Kidney epithelial cell (primary cell): ENCODE measurements at regions not wholly inside any gene's neighbourhood (a gene's known extent, or its start where the extent isn't known, plus 50 kb on each side); places are given as distances from the start of the nearest gene placed in this dataset.
A peak's percentile ranks its signal among the peaks of the same experiment; 100 is the strongest.

ENCODE experiments used
- DNase-seq: peaks from one replicate; pipeline ENCODE4 v3.0.0-alpha.2; 2010; ENCODE audit warnings: low read depth
- H3K27me3 ChIP-seq: 2 replicates; pipeline ENCODE4 v1.6.0; 2011; ENCODE audit warnings: low read length; ENCODE audit not compliant: control insufficient read depth, insufficient read depth
- H3K36me3 ChIP-seq: 2 replicates; pipeline ENCODE4 v1.5.1; 2011; ENCODE audit warnings: low read length; ENCODE audit not compliant: control insufficient read depth, insufficient read depth
- H3K4me3 ChIP-seq: 2 replicates; pipeline ENCODE4 v1.5.1; 2011; ENCODE audit warnings: low read depth, mild to moderate bottlenecking, control low read depth, low read length
- TF ChIP-seq, protein P1 (sequence below): IDR thresholded peaks from 2 replicates; pipeline ENCODE4 v1.5.1; 2011; ENCODE audit warnings: mild to moderate bottlenecking, moderate library complexity, low read length, control low read depth, inconsistent platforms; ENCODE audit not compliant: insufficient read depth, poor library complexity, severe bottlenecking

DNA sequence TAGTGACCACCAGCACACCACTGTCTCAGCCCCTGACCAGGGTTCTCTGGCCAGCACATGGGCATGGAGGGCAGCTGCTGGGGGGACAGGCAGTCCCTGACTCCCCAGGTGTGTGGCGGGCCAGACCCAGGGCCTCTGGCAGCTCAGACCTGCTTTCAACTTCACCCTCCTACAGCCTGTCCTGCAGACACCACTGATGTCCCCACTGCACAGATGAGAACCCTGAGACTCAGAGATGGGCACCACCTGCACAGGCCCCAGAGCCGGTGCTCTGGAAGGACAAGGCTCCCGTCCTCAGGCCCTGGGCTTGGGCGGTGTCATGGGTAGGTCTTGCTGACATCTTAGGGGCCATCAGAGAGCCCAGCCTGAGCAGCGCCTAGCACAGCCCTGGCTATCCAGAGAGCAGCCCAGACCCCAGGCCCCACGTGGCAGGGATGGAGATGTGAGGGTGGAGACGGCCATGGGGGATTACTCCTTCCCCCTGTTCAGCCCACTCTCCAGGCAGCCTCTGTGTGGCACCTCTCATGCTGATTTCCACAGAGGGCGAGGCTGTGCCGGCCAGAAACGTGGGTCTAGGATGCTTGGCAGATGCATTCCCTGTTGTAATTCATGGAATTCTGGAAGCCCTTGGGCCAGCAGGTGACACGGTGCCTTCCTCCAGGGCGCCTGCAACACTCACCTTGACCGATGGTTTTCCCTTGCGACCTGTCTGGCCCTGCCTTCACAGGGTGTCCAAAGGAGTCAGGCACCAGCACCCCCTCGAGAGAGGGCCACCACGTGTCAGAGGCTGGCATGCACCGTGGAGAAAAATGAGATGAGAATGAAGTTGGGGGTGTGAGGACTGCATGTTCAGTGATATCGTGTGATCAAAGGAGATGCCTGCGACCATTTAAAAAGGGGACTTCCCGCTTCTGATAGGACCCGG lies 61.2 kb upstream of the GLI2 start:
- TF ChIP-seq, protein P1, sequence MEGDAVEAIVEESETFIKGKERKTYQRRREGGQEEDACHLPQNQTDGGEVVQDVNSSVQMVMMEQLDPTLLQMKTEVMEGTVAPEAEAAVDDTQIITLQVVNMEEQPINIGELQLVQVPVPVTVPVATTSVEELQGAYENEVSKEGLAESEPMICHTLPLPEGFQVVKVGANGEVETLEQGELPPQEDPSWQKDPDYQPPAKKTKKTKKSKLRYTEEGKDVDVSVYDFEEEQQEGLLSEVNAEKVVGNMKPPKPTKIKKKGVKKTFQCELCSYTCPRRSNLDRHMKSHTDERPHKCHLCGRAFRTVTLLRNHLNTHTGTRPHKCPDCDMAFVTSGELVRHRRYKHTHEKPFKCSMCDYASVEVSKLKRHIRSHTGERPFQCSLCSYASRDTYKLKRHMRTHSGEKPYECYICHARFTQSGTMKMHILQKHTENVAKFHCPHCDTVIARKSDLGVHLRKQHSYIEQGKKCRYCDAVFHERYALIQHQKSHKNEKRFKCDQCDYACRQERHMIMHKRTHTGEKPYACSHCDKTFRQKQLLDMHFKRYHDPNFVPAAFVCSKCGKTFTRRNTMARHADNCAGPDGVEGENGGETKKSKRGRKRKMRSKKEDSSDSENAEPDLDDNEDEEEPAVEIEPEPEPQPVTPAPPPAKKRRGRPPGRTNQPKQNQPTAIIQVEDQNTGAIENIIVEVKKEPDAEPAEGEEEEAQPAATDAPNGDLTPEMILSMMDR: no peak
- no peaks in the 10 kb centered on the region for H3K36me3 ChIP-seq
- no peak for DNase-seq
- peaks cover 37% of the 10 kb centered on the region for H3K27me3 ChIP-seq
- H3K4me3 ChIP-seq: no peak overlapping the region

DNA sequence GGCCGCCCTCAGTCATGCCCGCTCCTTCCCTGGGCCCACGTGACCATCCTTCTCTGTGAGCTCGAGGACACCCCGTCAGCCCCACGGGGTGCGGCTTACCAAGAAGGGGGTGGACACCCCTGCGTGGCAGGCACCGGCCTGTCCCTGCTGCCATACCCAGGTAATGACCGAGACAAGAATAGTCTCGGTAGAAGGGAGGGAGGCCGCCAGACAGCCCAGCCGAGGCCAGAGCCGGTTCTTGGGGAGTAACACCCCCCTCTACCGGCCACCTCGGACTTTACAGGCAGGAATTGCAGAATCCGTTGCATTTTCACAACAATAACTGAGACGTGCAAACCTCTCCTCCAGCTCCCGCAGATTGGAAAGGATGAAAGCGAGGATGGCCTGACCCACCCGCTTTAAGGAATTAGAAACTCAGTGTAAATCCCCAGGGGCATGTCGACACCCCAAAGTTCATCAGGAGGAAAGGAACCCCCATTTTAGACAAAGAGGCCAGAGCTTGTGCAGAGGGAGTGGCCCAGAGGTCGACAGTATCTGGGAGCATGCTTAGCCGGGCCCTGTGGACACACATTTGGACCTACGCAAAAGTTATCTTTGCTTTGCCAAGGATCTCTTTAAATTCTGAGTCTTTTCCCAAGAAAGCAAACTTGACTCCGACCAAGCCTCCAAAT lies 60.1 kb upstream of the GLI2 start:
- DNase-seq: no peak
- TF ChIP-seq, protein P1: peak; percentile 76
- Histone ChIP-seq H3K4me3 (no peak overlapping the region), H3K36me3 (no peaks in the 10 kb centered on the region), H3K27me3 (peaks cover 44% of the 10 kb centered on the region)

DNA sequence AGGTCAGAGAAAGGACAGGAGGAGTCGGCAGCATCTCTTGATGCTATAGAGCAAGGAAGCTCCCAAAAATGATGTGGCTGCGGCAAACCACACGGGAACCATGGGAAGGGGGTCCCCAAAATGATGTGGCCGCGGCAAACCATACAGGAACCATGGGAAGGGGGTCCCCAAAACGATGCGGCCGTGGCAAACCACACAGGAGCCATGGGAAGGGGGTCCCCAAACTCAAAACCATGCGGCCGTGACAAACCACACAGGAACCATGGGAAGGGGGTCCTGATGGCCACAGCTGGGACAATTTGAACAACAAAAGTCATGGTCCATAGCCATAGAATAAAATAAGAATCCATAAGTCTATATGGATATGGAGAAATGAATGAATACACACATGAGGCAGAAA lies 58.4 kb upstream of the GLI2 start:
- Histone ChIP-seq H3K36me3 (no peaks in the 10 kb centered on the region), H3K4me3 (no peak overlapping the region), H3K27me3 (peaks cover 51% of the 10 kb centered on the region)
- TF ChIP-seq, protein P1: no peak
- DNase-seq: no peak

DNA sequence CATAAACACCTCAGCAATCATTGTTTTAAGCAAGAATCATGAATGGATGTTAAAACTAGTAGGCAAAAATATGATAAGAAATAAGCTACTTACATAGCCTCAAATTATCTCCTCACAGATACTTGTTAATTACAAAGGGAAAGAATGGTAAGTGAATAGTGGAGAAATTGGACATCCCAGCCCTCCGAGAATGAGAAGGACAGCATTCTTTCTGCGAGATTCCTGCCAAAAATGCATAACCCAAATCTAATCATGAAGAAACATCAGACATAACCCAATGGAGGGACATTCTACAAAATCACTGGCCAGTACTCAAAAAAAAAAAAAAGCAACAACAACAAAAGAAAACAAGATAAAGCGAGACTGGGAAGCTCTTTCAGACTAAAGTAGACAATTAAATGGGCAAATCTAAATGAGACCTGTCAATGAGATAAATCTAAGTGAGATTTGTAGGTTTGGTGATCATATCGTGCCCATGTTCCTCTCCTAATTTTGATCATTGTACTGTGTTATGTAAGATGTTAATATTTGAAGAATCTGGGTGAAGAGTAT lies 57.9 kb upstream of the GLI2 start:
- DNase-seq: no peak
- Histone ChIP-seq H3K4me3 (no peak overlapping the region), H3K27me3 (peaks cover 51% of the 10 kb centered on the region), H3K36me3 (no peaks in the 10 kb centered on the region)
- TF ChIP-seq, protein P1: no peak

DNA sequence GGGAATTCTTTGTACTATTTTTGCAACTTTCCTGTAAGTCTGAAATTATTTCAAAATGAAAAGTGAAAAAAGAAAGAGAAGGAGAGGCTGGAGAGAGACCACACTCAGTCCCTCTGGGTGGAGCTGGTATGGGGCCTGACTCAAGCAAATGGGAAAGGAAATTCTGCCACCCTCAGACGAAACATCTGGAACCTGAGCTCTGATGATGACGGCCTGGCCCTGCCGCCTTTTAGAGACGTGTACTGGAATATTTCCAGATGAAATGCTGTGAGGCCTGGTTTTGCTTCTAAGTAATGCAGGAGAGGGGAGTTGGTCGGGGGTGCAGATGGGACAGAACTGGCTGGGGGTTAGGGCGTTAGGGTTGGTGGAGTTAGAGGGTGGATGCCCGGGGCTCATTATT lies 57.4 kb upstream of the GLI2 start:
- H3K27me3 ChIP-seq: peaks cover 48% of the 10 kb centered on the region
- DNase-seq: no peak
- TF ChIP-seq, protein P1: no peak
- no peak overlapping the region for H3K4me3 ChIP-seq
- no peaks in the 10 kb centered on the region for H3K36me3 ChIP-seq
